CD4-positive, alpha-beta memory T cell (primary cell): ENCODE measurements at regions not wholly inside any gene's neighbourhood (a gene's known extent, or its start where the extent isn't known, plus 50 kb on each side); places are given as distances from the start of the nearest gene placed in this dataset.

Experiments
- CTCF ChIA-PET: fragments of 350-600 bp; sonication (Branson Sonifier 250); formaldehyde crosslinking; loops from one replicate; lab custom pipeline; 2021; ENCODE audit warnings: inconsistent platforms; ENCODE audit not compliant: partially characterized antibody; lab: Charles Lee
- POLR2A ChIA-PET: fragments of 350-600 bp; sonication (Branson Sonifier 250); formaldehyde crosslinking; loops from one replicate; lab custom pipeline; 2021; ENCODE audit not compliant: partially characterized antibody; lab: Charles Lee
- DNase-seq, 5 donors: peaks; one replicate each; pipeline versions ENCODE4 v3.0.0 to v3.0.0-alpha.2; 2020 to 2022; ENCODE audit warnings: mixed read lengths in 1 of 5
- H3K27ac ChIP-seq: one replicate; pipeline ENCODE4 v1.7.0; 2013; ENCODE audit warnings: low read depth, low read length
- H3K27me3 ChIP-seq: 2 replicates; pipeline ENCODE4 v1.7.0; 2013; ENCODE audit warnings: mild to moderate bottlenecking, low read length, moderate library complexity; ENCODE audit not compliant: insufficient read depth
- H3K36me3 ChIP-seq: 2 replicates; pipeline ENCODE4 v1.7.0; 2013; ENCODE audit warnings: mild to moderate bottlenecking, low read length, moderate library complexity; ENCODE audit not compliant: insufficient read depth
- H3K4me1 ChIP-seq: 2 replicates; pipeline ENCODE4 v1.7.0; 2013; ENCODE audit warnings: mild to moderate bottlenecking, low read length, moderate library complexity; ENCODE audit not compliant: insufficient read depth
- H3K4me3 ChIP-seq, 2 donors: one replicate each; pipeline ENCODE4 v1.7.0; 2013; ENCODE audit warnings: low read length in 2 of 2, mild to moderate bottlenecking in 1 of 2
- H3K9me3 ChIP-seq, 2 donors: one replicate each; pipeline ENCODE4 v1.7.0; 2013; ENCODE audit warnings: low read length in 2 of 2, control low read depth in 1 of 2; ENCODE audit not compliant: control insufficient read depth in 1 of 2
- H3K27ac Mint-ChIP-seq, 7 donors: one replicate each; pipeline ENCODE4 v1.8.0; 2020 to 2021; ENCODE audit warnings: mixed read lengths in 7 of 7, mild to moderate bottlenecking in 6 of 7, inconsistent platforms in 3 of 7, moderate library complexity in 3 of 7
- H3K27me3 Mint-ChIP-seq, 2 donors: one replicate each; pipeline ENCODE4 v1.8.0; 2020 to 2021; ENCODE audit warnings: mixed read lengths in 2 of 2
- H3K36me3 Mint-ChIP-seq, 2 donors: one replicate each; pipeline ENCODE4 v1.8.0; 2020 to 2021; ENCODE audit warnings: mixed read lengths in 2 of 2, inconsistent platforms in 1 of 2, mild to moderate bottlenecking in 1 of 2
- H3K4me1 Mint-ChIP-seq, 4 donors: one replicate each; pipeline ENCODE4 v1.8.0; 2020 to 2021; ENCODE audit warnings: mixed read lengths in 4 of 4, mild to moderate bottlenecking in 1 of 4
- H3K4me3 Mint-ChIP-seq, 8 donors: one replicate each; pipeline ENCODE4 v1.8.0; 2020 to 2021; ENCODE audit warnings: mixed read lengths in 8 of 8, mild to moderate bottlenecking in 7 of 8, moderate library complexity in 6 of 8, inconsistent platforms in 3 of 8
- H3K9me3 Mint-ChIP-seq, 8 donors: one replicate each; pipeline ENCODE4 v1.8.0; 2020 to 2021; ENCODE audit warnings: mixed read lengths in 8 of 8, mild to moderate bottlenecking in 5 of 8, inconsistent platforms in 3 of 8, moderate library complexity in 1 of 8
- intact Hi-C: fragments of 100-400 bp; cut with micrococcal nuclease; formaldehyde crosslinking; loops from one replicate; pipeline ENCODE4 v1.15.1; 2023

- no peaks in the 10 kb centered on the region for H3K27me3 ChIP-seq
- no peaks in the 10 kb centered on the region for H3K4me1 Mint-ChIP-seq
- H3K36me3 Mint-ChIP-seq = peaks cover 0 to 1% of the 10 kb centered on the region in 2 donors
- peaks cover 11 to 14% of the 10 kb centered on the region in 2 donors for H3K27me3 Mint-ChIP-seq
- no peaks in the 10 kb centered on the region for H3K36me3 ChIP-seq
- H3K4me1 ChIP-seq = no peaks in the 10 kb centered on the region
- H3K4me3 ChIP-seq = no peak overlapping the region
- ChIA-PET POLR2A (no interaction called here), CTCF (no interaction called here)
- peaks cover 4 to 15% (median 8%) of the 10 kb centered on the region in 8 donors for H3K9me3 Mint-ChIP-seq
- H3K9me3 ChIP-seq = no peaks in the 10 kb centered on the region
- no peak overlapping the region for H3K27ac Mint-ChIP-seq
- intact Hi-C loops = no loop called here
- H3K4me3 Mint-ChIP-seq = no peak overlapping the region
- no peak for DNase-seq
- H3K27ac ChIP-seq = no peak overlapping the region
These were observed 80.3 kb upstream of the OXGR1 start for GRCh38 chr13:97074618-97075017.

GRCh38 chr13:97076898-97077297, 82.6 kb upstream of the OXGR1 start:
- ChIA-PET CTCF (no interaction called here), POLR2A (no interaction called here)
- no peaks in the 10 kb centered on the region for H3K36me3 ChIP-seq
- no peaks in the 10 kb centered on the region for H3K9me3 ChIP-seq
- Mint-ChIP-seq H3K9me3 (peaks cover 4 to 15% (median 8%) of the 10 kb centered on the region in 8 donors), H3K27ac (no peak overlapping the region), H3K27me3 (peaks cover 3 to 13% of the 10 kb centered on the region in 2 donors), H3K4me1 (no peaks in the 10 kb centered on the region), H3K36me3 (peaks cover 0 to 1% of the 10 kb centered on the region in 2 donors), H3K4me3 (no peak overlapping the region)
- intact Hi-C loops = no loop called here
- H3K4me1 ChIP-seq = no peaks in the 10 kb centered on the region
- DNase-seq = no peak
- H3K27me3 ChIP-seq = no peaks in the 10 kb centered on the region
- no peak overlapping the region for H3K27ac ChIP-seq
- no peak overlapping the region for H3K4me3 ChIP-seq

GRCh38 chr13:97077341-97077740, 83.1 kb upstream of the OXGR1 start:
- H3K27ac ChIP-seq = no peak overlapping the region
- no peak overlapping the region for H3K4me3 ChIP-seq
- no peaks in the 10 kb centered on the region for H3K9me3 ChIP-seq
- H3K27me3 ChIP-seq = no peaks in the 10 kb centered on the region
- ChIA-PET POLR2A (no interaction called here), CTCF (no interaction called here)
- peaks cover 4 to 15% (median 8%) of the 10 kb centered on the region in 8 donors for H3K9me3 Mint-ChIP-seq
- H3K4me1 Mint-ChIP-seq = no peaks in the 10 kb centered on the region
- no peaks in the 10 kb centered on the region for H3K4me1 ChIP-seq
- intact Hi-C loops = no loop called here
- H3K4me3 Mint-ChIP-seq = no peak overlapping the region
- DNase-seq = no peak
- H3K27ac Mint-ChIP-seq = no peak overlapping the region
- peaks cover 6 to 13% of the 10 kb centered on the region in 2 donors for H3K27me3 Mint-ChIP-seq
- H3K36me3 ChIP-seq = no peaks in the 10 kb centered on the region
- H3K36me3 Mint-ChIP-seq = peaks cover 0 to 1% of the 10 kb centered on the region in 2 donors

GRCh38 chr13:97079726-97080125, 85.5 kb upstream of the OXGR1 start:
- no peaks in the 10 kb centered on the region for H3K36me3 ChIP-seq
- CTCF ChIA-PET = no interaction called here
- peaks cover 0 to 8% (median 3%) of the 10 kb centered on the region in 8 donors for H3K9me3 Mint-ChIP-seq
- H3K27ac Mint-ChIP-seq = no peak overlapping the region
- no peaks in the 10 kb centered on the region for H3K4me1 ChIP-seq
- H3K27me3 ChIP-seq = no peaks in the 10 kb centered on the region
- no peaks in the 10 kb centered on the region for H3K36me3 Mint-ChIP-seq
- no peak for DNase-seq
- no peak overlapping the region for H3K4me3 Mint-ChIP-seq
- H3K27ac ChIP-seq = no peak overlapping the region
- intact Hi-C loops = no loop called here
- no peaks in the 10 kb centered on the region for H3K9me3 ChIP-seq
- peaks cover 12 to 13% of the 10 kb centered on the region in 2 donors for H3K27me3 Mint-ChIP-seq
- H3K4me1 Mint-ChIP-seq = no peaks in the 10 kb centered on the region
- POLR2A ChIA-PET = no interaction called here
- no peak overlapping the region for H3K4me3 ChIP-seq

DNA sequence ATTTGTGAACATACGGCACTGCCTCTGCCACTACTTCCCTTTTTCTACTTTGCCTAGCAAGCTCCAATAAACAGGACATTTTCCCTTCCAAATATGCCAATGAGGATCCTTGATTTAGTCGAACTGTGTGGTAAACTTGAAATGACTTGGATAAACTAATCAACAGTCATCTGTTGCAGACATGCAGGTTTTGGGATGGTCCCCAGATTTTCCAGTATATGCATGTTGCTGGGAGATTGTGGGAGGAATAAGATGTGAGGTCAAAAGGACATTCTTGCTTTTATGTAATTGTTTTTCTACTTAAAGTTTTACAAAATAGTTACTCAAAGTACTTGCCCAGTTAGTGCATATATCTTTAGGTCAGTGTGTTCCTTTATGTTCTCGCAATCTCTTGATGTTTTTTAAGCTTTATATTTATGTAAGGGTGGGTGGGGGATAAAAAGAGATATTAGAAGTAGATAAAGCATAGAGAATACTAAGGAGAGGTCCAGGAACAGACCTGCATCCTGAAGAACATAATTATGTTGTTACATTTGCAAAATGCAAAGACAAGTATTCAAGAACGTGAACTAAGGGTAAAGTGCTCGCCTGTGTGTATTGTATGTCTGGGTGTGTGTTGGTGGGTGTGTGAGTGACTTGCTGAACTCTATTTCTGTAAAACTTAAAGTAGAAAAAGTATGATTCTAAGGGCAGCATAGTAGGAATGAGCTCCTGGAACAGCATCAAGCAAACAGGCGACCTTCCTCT, 88.4 kb upstream of the OXGR1 start:
- H3K27ac Mint-ChIP-seq = no peak overlapping the region

GRCh38 chr13:97091196-97091595, 96.9 kb upstream of the OXGR1 start:
- intact Hi-C loops = no loop called here
- CTCF ChIA-PET = no interaction called here
- Histone ChIP-seq H3K27ac (no peak overlapping the region), H3K4me3 (no peak overlapping the region), H3K27me3 (no peaks in the 10 kb centered on the region), H3K36me3 (no peaks in the 10 kb centered on the region), H3K4me1 (no peaks in the 10 kb centered on the region), H3K9me3 (no peaks in the 10 kb centered on the region)
- DNase-seq = no peak
- no peaks in the 10 kb centered on the region for H3K36me3 Mint-ChIP-seq
- POLR2A ChIA-PET = no interaction called here
- H3K9me3 Mint-ChIP-seq = peaks cover 2 to 15% (median 7%) of the 10 kb centered on the region in 8 donors
- peaks cover 2 to 7% of the 10 kb centered on the region in 2 donors for H3K27me3 Mint-ChIP-seq
- H3K4me1 Mint-ChIP-seq = no peaks in the 10 kb centered on the region
- H3K4me3 Mint-ChIP-seq = no peak overlapping the region
- no peak overlapping the region for H3K27ac Mint-ChIP-seq

More for the DNA sequence above, 88.4 kb upstream of the OXGR1 start:
- Histone ChIP-seq H3K9me3 (no peaks in the 10 kb centered on the region), H3K4me3 (no peak overlapping the region), H3K4me1 (no peaks in the 10 kb centered on the region), H3K27ac (no peak overlapping the region), H3K27me3 (no peaks in the 10 kb centered on the region), H3K36me3 (no peaks in the 10 kb centered on the region)
- ChIA-PET CTCF (interaction anchor here (1.1 to 1.7 kb wide), 2 partner anchors 27 kb away, joined by 5 read pairs; no protein-coding TSS in a partner anchor), POLR2A (no interaction called here)
- Mint-ChIP-seq H3K9me3 (peaks cover 0 to 10% (median 7%) of the 10 kb centered on the region in 8 donors), H3K36me3 (no peaks in the 10 kb centered on the region), H3K4me1 (no peaks in the 10 kb centered on the region), H3K27me3 (peaks cover 7 to 13% of the 10 kb centered on the region in 2 donors), H3K4me3 (no peak overlapping the region)
- intact Hi-C loops = no loop called here
- no peak for DNase-seq

GRCh38 chr13:97100821-97101220, 106.5 kb upstream of the OXGR1 start:
- Histone ChIP-seq H3K36me3 (no peaks in the 10 kb centered on the region), H3K27ac (no peak overlapping the region), H3K4me3 (no peak overlapping the region), H3K27me3 (no peaks in the 10 kb centered on the region), H3K9me3 (no peaks in the 10 kb centered on the region), H3K4me1 (no peaks in the 10 kb centered on the region)
- peaks cover 3 to 10% of the 10 kb centered on the region in 2 donors for H3K27me3 Mint-ChIP-seq
- no peak overlapping the region for H3K4me3 Mint-ChIP-seq
- peaks cover 0 to 8% of the 10 kb centered on the region in 2 donors for H3K36me3 Mint-ChIP-seq
- DNase-seq = no peak
- H3K9me3 Mint-ChIP-seq = peaks cover 0 to 10% (median 6%) of the 10 kb centered on the region in 8 donors
- H3K4me1 Mint-ChIP-seq = no peaks in the 10 kb centered on the region
- CTCF ChIA-PET = interaction anchor here (1.9 kb wide), 1 partner anchor 9 kb away, joined by 17 read pairs; no protein-coding TSS in a partner anchor
- H3K27ac Mint-ChIP-seq = no peak overlapping the region
- intact Hi-C loops = no loop called here
- POLR2A ChIA-PET = no interaction called here
